ENCODE measurements at regions not wholly inside any gene's neighbourhood (a gene's known extent, or its start where the extent isn't known, plus 50 kb on each side); places are given as distances from the start of the nearest gene placed in this dataset.

DNA sequence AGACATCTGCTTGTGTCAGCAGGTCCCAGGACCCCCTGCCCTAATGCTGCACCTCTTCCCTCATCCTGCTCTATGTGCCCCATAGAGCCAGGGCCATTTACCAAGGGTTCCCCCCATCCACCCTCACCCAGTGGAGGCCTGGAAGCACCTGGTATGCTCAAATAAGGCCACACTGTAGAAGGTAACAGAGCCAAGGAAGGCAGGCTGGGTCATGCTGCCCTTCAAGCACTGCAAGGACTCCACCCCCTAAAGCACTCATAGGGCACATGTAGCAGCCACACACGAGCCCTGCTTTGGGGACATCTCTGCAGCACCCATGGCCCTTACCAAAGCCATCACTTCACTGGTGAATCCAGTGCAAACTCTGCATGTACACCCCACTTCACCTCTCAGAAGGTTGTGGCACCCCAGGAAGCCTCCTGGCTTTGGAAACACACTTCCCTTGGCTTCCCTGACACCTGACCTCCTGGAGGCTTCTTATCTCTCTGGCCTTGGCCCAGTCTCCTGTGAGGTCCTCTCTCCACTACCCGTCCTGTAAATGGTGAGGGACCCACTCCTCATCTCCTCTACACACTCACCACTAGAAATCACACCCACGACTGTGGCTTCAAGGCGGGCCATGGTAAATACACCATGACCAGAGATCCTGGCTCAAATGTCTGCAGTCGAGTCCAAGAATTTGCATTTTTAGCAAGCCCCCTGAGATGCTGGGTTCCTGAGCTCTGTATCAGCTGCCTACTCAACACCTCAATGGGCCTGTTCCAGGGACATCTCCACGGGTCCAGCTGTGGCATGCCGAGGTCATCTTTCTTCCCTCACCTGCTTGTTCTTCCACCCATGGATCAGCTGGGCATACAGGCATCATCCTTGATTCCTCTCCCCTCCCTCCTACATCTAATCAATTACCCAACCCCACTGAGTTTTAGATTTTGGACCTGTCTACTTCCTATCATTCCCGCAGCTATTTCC lies 80.9 kb upstream of the DOCK9 start:
- TF ChIP-seq, protein P1, sequence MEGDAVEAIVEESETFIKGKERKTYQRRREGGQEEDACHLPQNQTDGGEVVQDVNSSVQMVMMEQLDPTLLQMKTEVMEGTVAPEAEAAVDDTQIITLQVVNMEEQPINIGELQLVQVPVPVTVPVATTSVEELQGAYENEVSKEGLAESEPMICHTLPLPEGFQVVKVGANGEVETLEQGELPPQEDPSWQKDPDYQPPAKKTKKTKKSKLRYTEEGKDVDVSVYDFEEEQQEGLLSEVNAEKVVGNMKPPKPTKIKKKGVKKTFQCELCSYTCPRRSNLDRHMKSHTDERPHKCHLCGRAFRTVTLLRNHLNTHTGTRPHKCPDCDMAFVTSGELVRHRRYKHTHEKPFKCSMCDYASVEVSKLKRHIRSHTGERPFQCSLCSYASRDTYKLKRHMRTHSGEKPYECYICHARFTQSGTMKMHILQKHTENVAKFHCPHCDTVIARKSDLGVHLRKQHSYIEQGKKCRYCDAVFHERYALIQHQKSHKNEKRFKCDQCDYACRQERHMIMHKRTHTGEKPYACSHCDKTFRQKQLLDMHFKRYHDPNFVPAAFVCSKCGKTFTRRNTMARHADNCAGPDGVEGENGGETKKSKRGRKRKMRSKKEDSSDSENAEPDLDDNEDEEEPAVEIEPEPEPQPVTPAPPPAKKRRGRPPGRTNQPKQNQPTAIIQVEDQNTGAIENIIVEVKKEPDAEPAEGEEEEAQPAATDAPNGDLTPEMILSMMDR (IDR thresholded peaks at IDR 0.05): no peak

DNA sequence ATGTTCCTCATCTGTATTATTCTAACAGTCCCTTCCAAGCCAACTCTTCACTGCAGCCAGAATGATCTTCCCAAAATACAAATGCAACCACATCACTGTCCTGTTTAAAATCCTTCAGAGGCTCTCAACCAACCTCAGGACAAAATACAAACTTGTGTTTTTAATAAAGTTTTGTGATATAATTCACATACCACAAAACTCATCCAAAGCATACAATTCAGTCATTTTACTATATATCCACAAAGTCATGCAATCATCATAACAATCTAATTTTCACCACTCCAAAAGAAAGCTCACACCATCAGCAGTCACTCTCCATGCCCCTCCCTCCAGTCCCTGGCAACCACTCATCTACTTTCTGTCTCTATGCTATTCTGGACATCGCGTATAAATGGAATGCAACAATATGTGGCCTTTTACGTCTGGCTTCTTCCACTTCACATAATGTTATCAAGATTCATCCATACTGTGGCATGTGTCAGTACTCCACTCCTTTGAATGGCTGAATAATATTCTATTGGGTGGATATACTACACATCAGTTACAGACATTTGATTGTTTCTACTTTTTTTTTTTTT lies 81.7 kb upstream of the DOCK9 start:
- Mint-ChIP-seq H3K4me1 (ENCODE audit: unreplicated experiment) (peaks cover 22% of the 10 kb centered on the region), H3K4me3 (ENCODE audit: unreplicated experiment) (no peak overlapping the region), H3K36me3 (ENCODE audit: unreplicated experiment) (no peaks in the 10 kb centered on the region), H3K27me3 (ENCODE audit: unreplicated experiment) (no peaks in the 10 kb centered on the region), H3K9me3 (ENCODE audit: unreplicated experiment) (no peaks in the 10 kb centered on the region), H3K27ac (ENCODE audit: unreplicated experiment) (no peak overlapping the region)
- TF ChIP-seq, protein P1 (IDR thresholded peaks at IDR 0.05): no peak
- no peak for DNase-seq (ENCODE audit: extremely low spot score, unreplicated experiment)

More for the DNA sequence above, 80.9 kb upstream of the DOCK9 start:
- H3K9me3 Mint-ChIP-seq (ENCODE audit: unreplicated experiment): no peaks in the 10 kb centered on the region
- no peak overlapping the region for H3K27ac Mint-ChIP-seq (ENCODE audit: unreplicated experiment)
- no peak overlapping the region for H3K4me3 Mint-ChIP-seq (ENCODE audit: unreplicated experiment)
- H3K36me3 Mint-ChIP-seq (ENCODE audit: unreplicated experiment): no peaks in the 10 kb centered on the region
- H3K4me1 Mint-ChIP-seq (ENCODE audit: unreplicated experiment): peaks cover 19% of the 10 kb centered on the region
- no peaks in the 10 kb centered on the region for H3K27me3 Mint-ChIP-seq (ENCODE audit: unreplicated experiment)
- DNase-seq (ENCODE audit: extremely low spot score, unreplicated experiment): no peak

DNA sequence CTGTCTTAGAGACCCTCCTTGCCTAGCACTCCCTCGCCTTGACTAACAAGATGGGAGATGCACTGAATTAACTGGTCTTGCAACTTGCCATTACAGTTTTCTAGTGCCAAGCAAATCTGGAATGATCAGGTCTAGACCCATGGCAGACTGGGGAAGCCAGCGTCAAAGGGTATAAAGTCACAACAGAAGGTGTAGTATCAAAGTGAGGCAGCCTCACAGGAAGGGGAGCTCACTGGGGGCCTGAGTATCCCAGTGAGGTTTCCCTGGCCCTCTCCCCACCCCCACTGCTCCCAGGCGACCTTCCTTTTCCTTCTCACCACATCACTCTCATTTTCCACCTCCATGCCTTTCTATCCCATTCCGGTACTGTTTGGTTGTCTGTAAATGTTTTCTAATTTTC lies 83.5 kb upstream of the DOCK9 start:
- Mint-ChIP-seq H3K9me3 (ENCODE audit: unreplicated experiment) (no peaks in the 10 kb centered on the region), H3K27me3 (ENCODE audit: unreplicated experiment) (no peaks in the 10 kb centered on the region), H3K36me3 (ENCODE audit: unreplicated experiment) (no peaks in the 10 kb centered on the region), H3K4me1 (ENCODE audit: unreplicated experiment) (peaks cover 24% of the 10 kb centered on the region), H3K4me3 (ENCODE audit: unreplicated experiment) (no peak overlapping the region), H3K27ac (ENCODE audit: unreplicated experiment) (peak overlapping the region; percentile 11)
- TF ChIP-seq, protein P1 (IDR thresholded peaks at IDR 0.05): no peak
- no peak for DNase-seq (ENCODE audit: extremely low spot score, unreplicated experiment)

DNA sequence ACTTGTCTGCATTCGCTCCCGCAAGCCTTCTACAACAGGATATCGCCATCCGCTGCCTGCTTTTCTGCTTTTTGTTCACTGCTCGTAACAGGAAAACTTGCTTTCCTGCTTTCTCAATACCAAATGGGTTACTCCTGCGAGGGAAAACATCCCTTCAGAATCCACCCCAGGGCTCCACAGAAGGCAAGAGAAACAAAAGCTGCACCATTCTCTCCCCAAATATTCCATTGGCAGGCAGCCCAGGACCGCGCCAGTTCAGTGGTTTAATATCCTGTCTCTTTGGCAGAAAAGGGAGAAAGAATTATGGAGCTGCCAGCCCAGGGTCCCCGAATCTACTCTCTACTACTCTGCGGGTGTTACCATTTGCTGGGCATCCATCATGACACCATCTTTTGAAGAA lies 84.7 kb upstream of the DOCK9 start:
- peak overlapping the region; percentile 74 for H3K27ac Mint-ChIP-seq (ENCODE audit: unreplicated experiment)
- no peaks in the 10 kb centered on the region for H3K27me3 Mint-ChIP-seq (ENCODE audit: unreplicated experiment)
- no peaks in the 10 kb centered on the region for H3K9me3 Mint-ChIP-seq (ENCODE audit: unreplicated experiment)
- peaks cover 21% of the 10 kb centered on the region for H3K4me1 Mint-ChIP-seq (ENCODE audit: unreplicated experiment)
- no peaks in the 10 kb centered on the region for H3K36me3 Mint-ChIP-seq (ENCODE audit: unreplicated experiment)
- TF ChIP-seq, protein P1 (IDR thresholded peaks at IDR 0.05): no peak
- DNase-seq (ENCODE audit: extremely low spot score, unreplicated experiment): no peak
- H3K4me3 Mint-ChIP-seq (ENCODE audit: unreplicated experiment): no peak overlapping the region

DNA sequence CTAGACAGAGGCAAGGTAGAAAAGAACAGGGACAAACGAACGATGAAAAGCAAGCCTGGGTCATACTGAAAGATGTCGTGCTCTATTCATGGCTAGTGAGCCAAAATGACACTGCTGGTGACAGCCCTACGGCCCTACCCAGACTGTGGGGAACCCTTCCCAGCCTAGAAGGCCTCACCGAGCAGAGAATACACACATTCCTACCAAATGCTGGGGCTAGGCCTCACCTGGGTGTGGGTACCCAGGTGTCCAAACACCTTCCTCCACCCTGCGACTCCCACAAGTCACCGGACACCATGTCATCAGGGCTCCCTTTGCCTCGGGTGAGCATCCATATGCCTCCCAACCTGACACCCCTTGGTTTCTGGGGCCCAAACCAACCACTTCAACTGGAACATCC lies 85.3 kb upstream of the DOCK9 start:
- TF ChIP-seq, protein P1 (IDR thresholded peaks at IDR 0.05): no peak

More for the DNA sequence above, 85.3 kb upstream of the DOCK9 start:
- Mint-ChIP-seq H3K4me1 (ENCODE audit: unreplicated experiment) (peaks cover 23% of the 10 kb centered on the region), H3K27me3 (ENCODE audit: unreplicated experiment) (no peaks in the 10 kb centered on the region), H3K27ac (ENCODE audit: unreplicated experiment) (peak overlapping the region; percentile 74), H3K36me3 (ENCODE audit: unreplicated experiment) (no peaks in the 10 kb centered on the region), H3K9me3 (ENCODE audit: unreplicated experiment) (no peaks in the 10 kb centered on the region), H3K4me3 (ENCODE audit: unreplicated experiment) (no peak overlapping the region)
- no peak for DNase-seq (ENCODE audit: extremely low spot score, unreplicated experiment)

Data from osteocyte (in vitro differentiated cells).